ENCODE measurements at regions not wholly inside any gene's neighbourhood (a gene's known extent, or its start where the extent isn't known, plus 50 kb on each side); places are given as distances from the start of the nearest gene placed in this dataset.
"Not testable (repeated sequence)": the region's sequence is repeated elsewhere in the genome, so short reads cannot be mapped to it uniquely, and the experiment has no call there.

DNA sequence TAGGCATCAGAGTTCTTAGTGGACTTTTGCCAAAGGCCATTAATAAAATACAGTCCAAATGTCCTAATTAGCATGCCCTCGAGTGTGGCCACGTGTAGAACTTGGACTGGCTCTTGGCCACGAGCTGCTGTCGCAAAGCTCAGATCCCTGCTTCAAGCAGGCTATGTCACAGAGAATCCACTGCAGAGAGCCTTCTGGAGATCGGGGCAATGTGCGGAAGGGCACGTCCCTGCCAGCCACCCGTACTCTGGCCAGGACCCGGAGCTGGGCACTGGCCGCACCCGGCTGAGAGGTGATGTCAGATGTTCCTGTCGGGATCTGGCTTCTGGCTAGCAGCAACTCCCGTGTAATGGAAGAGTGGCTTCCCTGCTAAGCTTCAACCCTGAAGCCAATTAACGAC lies 432.7 kb upstream of the ID2 start:
- TF ChIP-seq, protein P1, sequence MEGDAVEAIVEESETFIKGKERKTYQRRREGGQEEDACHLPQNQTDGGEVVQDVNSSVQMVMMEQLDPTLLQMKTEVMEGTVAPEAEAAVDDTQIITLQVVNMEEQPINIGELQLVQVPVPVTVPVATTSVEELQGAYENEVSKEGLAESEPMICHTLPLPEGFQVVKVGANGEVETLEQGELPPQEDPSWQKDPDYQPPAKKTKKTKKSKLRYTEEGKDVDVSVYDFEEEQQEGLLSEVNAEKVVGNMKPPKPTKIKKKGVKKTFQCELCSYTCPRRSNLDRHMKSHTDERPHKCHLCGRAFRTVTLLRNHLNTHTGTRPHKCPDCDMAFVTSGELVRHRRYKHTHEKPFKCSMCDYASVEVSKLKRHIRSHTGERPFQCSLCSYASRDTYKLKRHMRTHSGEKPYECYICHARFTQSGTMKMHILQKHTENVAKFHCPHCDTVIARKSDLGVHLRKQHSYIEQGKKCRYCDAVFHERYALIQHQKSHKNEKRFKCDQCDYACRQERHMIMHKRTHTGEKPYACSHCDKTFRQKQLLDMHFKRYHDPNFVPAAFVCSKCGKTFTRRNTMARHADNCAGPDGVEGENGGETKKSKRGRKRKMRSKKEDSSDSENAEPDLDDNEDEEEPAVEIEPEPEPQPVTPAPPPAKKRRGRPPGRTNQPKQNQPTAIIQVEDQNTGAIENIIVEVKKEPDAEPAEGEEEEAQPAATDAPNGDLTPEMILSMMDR (IDR thresholded peaks at IDR 0.05; ENCODE audit: low read length, missing control alignments): no peak
- H3K4me3 ChIP-seq (replicated peaks; ENCODE audit: low read depth, low read length): no peak overlapping the region
- no peak for DNase-seq (ENCODE audit: low read depth)

DNA sequence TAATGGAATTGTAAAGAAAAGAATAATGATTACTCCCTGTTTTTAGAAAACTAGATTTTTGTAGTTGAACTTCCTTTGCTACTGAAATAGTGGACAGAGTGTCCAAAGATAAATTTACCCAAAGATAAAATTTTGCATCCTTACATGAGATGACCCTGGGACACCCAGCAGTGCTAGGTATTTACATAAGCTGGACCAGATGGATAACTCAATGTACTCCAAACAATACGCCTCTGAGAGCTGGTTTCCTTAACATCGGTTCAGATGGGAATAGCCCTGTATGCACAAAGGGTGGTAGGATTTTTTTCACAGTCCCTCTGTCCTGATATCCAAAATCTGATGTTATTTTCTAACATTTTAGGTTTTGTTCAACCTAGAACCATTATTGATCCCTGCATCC lies 432.1 kb upstream of the ID2 start:
- H3K4me3 ChIP-seq (replicated peaks; ENCODE audit: low read depth, low read length): no peak overlapping the region
- TF ChIP-seq, protein P1 (IDR thresholded peaks at IDR 0.05; ENCODE audit: low read length, missing control alignments): no peak
- DNase-seq (ENCODE audit: low read depth): no peak

DNA sequence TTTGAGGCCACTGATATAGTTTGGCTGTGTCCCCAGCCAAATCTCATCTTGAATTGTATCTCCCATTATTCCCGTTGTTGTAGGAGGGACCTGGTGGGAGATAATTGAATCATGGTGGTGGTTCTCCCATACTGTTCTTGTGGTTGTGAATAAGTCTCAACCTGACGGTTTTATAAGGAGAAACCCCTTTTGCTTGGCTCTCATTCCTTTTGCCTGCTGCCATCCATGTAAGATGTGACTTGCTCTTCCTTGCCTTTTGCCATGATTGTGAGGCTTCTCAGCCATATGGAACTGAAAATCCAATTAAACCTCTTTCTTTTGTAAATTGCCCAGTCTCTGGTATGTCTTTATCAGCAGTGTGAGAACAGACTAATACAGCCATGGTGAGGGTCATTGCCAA lies 431.6 kb upstream of the ID2 start:
- H3K4me3 ChIP-seq (replicated peaks; ENCODE audit: low read depth, low read length); DNase-seq (ENCODE audit: low read depth): not testable (repeated sequence)

DNA sequence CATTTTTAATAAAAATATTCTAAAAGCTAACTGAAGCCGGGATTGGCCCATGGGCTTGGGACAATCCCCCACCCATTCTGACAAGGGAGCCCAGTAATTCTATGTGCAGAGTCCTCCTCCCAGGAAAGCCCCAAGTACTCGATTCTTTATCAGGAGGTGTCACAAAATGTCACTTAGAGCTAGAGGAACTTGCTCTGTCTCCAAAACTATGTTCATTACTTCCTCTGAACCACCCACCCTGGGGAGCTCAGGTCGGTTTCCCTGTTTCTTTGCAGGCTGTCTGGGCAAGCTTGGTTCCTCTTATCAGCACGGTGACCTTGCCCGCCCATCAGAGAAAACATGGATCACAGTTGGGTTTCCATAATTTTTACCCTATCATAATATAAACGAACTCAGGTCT lies 430.6 kb upstream of the ID2 start:
- TF ChIP-seq, protein P1 (IDR thresholded peaks at IDR 0.05; ENCODE audit: low read length, missing control alignments): no peak
- H3K4me3 ChIP-seq (replicated peaks; ENCODE audit: low read depth, low read length): no peak overlapping the region
- no peak for DNase-seq (ENCODE audit: low read depth)

DNA sequence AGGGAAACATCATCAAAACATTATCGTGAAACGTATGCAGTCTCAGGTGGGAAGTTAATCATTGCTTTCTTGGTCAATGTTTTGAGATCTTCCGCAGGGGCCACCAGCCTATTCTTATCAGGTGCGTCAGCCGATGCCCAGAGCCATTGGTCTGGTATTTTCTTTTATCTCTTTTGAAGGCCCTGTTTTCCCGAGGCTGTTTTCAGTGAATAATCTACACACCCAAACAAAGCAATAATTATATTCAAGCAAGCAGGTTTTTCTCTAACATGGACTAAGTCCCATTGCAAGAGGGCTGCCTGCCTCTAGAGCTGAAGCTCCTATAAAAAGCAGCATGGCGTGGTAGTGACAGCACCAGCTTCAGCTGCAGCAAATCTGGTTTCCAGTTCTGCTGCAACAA lies 430.0 kb upstream of the ID2 start:
- TF ChIP-seq, protein P1 (IDR thresholded peaks at IDR 0.05; ENCODE audit: low read length, missing control alignments): no peak
- no peak overlapping the region for H3K4me3 ChIP-seq (replicated peaks; ENCODE audit: low read depth, low read length)
- no peak for DNase-seq (ENCODE audit: low read depth)

DNA sequence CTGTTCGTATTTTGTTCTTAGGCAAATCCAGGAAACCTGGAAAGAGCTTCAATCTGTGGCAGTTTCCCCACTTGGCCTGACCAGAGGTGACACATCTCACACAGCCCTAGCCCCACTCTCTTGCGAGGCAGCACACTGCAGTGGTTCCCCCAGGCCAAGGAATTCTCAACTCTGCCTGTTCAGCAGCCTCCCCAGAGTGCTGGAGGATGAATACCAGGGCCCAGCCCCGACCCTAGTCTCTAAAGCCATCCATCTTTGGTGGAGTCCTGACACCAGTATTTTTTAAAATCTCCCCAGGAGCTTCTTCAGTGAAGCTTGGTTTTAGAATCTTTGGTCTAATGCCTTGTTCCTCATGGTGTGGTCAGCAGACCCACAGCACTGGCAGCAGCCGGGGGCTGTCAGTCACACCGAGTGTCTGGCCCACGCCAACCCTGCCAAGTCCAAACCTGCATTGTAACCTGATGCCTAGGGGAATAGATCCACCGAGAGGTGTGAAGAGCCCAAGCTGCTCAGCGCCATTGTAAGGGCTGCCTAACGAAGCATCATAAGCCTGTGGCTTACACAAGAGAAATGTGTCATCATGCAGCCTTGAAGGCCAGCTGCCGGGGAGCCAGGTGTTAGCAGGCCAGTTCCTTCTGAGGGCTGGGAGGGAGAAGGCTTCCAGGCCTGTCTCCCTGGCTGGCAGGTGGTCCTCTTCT lies 428.7 kb upstream of the ID2 start:
- H3K4me3 ChIP-seq (replicated peaks; ENCODE audit: low read depth, low read length): no peak overlapping the region
- DNase-seq (ENCODE audit: low read depth): no peak
- TF ChIP-seq, protein P1 (IDR thresholded peaks at IDR 0.05; ENCODE audit: low read length, missing control alignments): no peak

DNA sequence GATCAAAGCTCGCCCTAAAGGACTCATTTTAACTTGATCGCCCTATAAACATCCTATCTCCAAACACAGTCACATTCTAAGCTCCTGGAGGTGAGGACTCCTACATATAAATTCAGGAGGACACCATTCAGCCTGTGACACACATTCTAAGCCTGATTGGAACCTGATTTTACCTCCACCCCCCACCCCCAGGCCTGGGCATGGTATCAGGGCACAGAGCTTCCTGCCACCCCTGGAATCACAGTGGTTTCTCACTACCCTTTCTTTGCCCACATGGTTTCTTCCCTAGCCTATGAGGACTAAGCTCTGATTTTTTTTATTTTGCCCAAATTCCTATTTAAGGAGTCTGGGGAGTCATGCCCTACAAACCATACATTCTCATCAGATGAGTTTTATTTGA lies 428.1 kb upstream of the ID2 start:
- H3K4me3 ChIP-seq (replicated peaks; ENCODE audit: low read depth, low read length): no peak overlapping the region
- TF ChIP-seq, protein P1 (IDR thresholded peaks at IDR 0.05; ENCODE audit: low read length, missing control alignments): no peak
- no peak for DNase-seq (ENCODE audit: low read depth)

DNA sequence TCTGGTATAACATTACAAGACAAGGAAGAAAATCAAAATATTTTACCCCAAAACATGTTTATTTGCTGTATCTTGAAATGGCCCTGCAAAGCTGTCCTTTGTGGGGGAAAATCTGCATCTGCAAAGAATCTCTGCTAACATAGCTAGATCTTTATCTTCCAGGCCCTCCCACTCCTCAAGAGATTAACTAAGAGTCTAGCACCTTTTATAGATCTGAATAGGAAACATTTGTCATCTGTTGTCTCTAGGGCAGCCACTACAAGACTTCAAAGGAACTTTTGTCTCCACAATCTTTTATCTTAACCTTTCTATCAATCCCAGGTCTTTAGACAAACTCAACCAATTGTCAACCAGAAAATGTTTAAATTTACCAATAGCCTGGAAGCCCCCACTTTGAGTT lies 427.6 kb upstream of the ID2 start:
- H3K4me3 ChIP-seq (replicated peaks; ENCODE audit: low read depth, low read length); DNase-seq (ENCODE audit: low read depth): not testable (repeated sequence)

All from fibroblast of pulmonary artery (primary cell).